Ectodermal cell (in vitro differentiated cells): ENCODE measurements at regions not wholly inside any gene's neighbourhood (a gene's known extent, or its start where the extent isn't known, plus 50 kb on each side); places are given as distances from the start of the nearest gene placed in this dataset.

Source experiments
- H3K27ac ChIP-seq: 2 replicates; pipeline ENCODE4 v1.7.0; 2013; ENCODE audit warnings: mild to moderate bottlenecking, low read depth, low read length; ENCODE audit not compliant: insufficient read depth, poor library complexity, severe bottlenecking
- H3K27me3 ChIP-seq: 2 replicates; pipeline ENCODE4 v1.7.0; 2013; ENCODE audit warnings: mild to moderate bottlenecking, low read length; ENCODE audit not compliant: insufficient read depth, control insufficient read depth, poor library complexity, severe bottlenecking
- H3K36me3 ChIP-seq: one replicate; pipeline ENCODE4 v1.7.0; 2013; ENCODE audit warnings: low read length; ENCODE audit not compliant: control insufficient read depth, insufficient read depth
- H3K4me1 ChIP-seq: one replicate; pipeline ENCODE4 v1.7.0; 2013; ENCODE audit warnings: low read length; ENCODE audit not compliant: control insufficient read depth, insufficient read depth
- H3K4me3 ChIP-seq: 2 replicates; pipeline ENCODE4 v1.7.0; 2013; ENCODE audit warnings: low read depth, low read length, control low read depth; ENCODE audit not compliant: insufficient read depth
- H3K9me3 ChIP-seq: 2 replicates; pipeline ENCODE4 v1.7.0; 2013; ENCODE audit warnings: mild to moderate bottlenecking, low read length, moderate library complexity; ENCODE audit not compliant: control insufficient read depth
- WGBS, 2 experiments: methylation state at CpG; one replicate each; pipeline ENCODE4 v1.1.7; 2013; ENCODE audit warnings: missing lambda C conversion rate in 2 of 2; 5-methylcytosine and 5-hydroxymethylcytosine counted together

DNA sequence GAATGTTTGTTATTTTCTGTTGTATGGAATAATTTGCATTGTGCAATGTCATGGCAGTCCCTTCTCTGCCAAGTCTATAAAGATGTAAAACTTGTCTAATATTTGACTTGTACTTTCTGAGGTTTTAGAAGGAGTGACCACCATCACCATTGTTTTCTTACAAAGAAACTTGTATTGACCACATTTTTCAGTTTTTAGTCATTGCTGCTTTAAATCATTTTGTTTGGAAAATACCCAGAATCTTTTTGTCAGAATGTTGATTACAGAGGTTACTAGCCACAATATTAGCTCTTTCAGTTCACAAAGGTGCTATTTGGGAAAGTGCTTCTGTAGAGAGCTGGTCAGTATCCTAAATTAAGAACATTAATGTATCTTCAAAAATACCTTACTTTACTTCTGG is 532.4 kb upstream of the GBE1 start:
- no peaks in the 10 kb centered on the region for H3K27me3 ChIP-seq
- no peaks in the 10 kb centered on the region for H3K4me1 ChIP-seq
- no peak overlapping the region for H3K27ac ChIP-seq
- H3K9me3 ChIP-seq = no peaks in the 10 kb centered on the region
- no peak overlapping the region for H3K4me3 ChIP-seq
- no peaks in the 10 kb centered on the region for H3K36me3 ChIP-seq

DNA sequence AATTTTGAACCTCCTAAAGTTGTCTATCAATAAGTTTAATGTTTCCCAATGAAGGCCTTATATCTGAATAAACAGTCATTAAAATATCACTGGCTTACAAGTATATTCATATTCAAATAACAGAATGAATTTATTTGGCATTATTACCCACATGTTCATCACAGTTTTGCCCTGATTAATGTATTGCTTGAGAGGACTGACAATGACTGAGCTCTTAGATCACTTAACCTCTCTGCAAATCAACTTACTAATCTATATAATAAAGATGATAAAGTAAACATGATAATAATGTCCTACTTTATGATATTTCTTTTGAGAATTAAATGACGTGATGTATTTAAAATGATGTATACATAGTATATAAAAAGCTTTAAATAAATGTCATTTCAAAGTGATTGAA is 532.0 kb upstream of the GBE1 start:
- no peak overlapping the region for H3K4me3 ChIP-seq
- WGBS, 2 experiments = no CpG with 5 or more reads among the region's 1 CpG
- H3K9me3 ChIP-seq = no peaks in the 10 kb centered on the region
- no peaks in the 10 kb centered on the region for H3K27me3 ChIP-seq
- no peak overlapping the region for H3K27ac ChIP-seq
- no peaks in the 10 kb centered on the region for H3K4me1 ChIP-seq
- H3K36me3 ChIP-seq = no peaks in the 10 kb centered on the region

DNA sequence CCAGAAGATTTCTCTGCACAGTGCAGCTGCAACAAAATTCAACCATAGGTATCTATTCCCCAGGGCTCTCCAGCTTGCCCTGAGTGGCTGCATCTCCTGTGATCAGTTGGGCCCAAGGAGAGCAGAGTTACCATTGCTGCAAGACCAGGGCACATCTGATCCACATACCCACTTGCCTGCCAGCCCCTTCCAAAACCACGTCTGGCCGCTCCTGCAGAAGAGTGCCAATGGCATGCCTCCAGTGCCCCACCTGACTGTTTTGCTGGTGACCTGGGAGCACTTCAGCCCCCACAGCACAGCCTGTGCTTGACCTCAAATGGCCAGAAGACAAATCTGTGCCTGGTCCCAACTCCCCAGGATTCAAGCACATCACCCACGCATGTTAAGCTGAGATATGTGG is 526.1 kb upstream of the GBE1 start:
- no peak overlapping the region for H3K27ac ChIP-seq
- no peak overlapping the region for H3K4me3 ChIP-seq
- no peaks in the 10 kb centered on the region for H3K36me3 ChIP-seq
- WGBS, 2 experiments = 91 to 95% methylated on average over 3 of the region's 3 CpGs
- H3K4me1 ChIP-seq = no peaks in the 10 kb centered on the region
- H3K27me3 ChIP-seq = no peaks in the 10 kb centered on the region
- H3K9me3 ChIP-seq = no peaks in the 10 kb centered on the region

DNA sequence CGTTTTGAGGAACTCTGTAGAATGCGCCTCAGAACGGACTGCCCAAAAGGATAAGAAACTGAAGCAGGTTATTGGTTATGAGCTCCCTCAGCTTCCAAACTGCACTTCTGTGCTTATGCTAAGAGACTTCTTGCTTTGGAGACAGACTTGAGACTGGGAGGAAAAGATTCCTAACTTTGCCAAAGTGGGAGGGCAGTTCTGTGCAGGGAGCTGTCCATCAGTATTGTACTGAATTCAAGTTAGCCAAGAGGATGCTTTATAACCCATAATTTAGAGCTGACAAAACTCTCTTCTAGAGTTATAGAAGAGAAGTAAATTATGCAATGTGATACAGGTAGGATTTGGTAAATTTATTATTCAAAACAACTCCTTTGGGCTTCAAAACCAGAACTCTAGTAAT is 519.8 kb upstream of the GBE1 start:
- no peaks in the 10 kb centered on the region for H3K9me3 ChIP-seq
- no peak overlapping the region for H3K4me3 ChIP-seq
- H3K27ac ChIP-seq = no peak overlapping the region
- no peaks in the 10 kb centered on the region for H3K27me3 ChIP-seq
- no peaks in the 10 kb centered on the region for H3K4me1 ChIP-seq
- WGBS, 2 experiments = 84 to 89% methylated on average over 3 of the region's 3 CpGs
- no peaks in the 10 kb centered on the region for H3K36me3 ChIP-seq

DNA sequence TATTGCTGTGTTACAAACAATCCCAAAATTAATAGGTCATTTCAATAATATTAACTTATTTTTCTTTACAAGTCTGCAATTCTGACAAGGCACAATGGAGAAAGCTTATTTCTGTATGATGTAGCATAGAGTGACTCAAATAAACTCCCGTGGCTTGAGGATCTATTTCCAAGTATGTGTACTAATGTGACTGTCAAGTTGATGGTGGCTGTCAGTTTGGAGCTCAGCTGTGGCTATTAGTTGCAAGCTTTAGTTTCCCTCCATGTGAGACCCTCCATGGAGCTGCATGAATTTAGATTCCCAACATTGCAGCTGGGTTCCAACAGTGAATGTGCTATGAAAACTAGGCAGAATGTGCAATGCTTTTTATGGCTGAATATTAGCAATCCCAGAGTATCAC is 515.5 kb upstream of the GBE1 start:
- H3K4me1 ChIP-seq = no peaks in the 10 kb centered on the region
- H3K27me3 ChIP-seq = no peaks in the 10 kb centered on the region
- no peak overlapping the region for H3K4me3 ChIP-seq
- H3K9me3 ChIP-seq = no peaks in the 10 kb centered on the region
- no peak overlapping the region for H3K27ac ChIP-seq
- 83% methylated on average over 1 of the region's 1 CpG for WGBS, 2 experiments
- H3K36me3 ChIP-seq = no peaks in the 10 kb centered on the region

DNA sequence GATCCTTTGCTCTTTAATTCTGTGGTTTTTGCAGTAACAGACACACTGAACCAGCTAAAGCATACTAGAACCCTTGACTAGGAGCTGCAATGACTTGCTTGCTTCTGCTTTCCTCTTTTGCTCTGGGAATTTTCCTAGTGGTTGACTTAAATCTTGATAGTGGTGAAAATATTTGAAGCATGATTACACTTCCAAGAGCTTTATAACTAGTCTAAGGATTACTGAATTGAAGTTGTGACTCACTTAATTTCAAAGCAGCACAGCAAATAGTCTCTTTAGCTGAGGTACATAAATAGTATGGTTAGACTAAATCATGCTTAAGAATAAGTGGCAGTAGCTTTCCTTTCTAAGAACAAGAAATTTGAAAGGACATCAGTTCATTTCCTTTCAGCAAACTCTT is 513.5 kb upstream of the GBE1 start:
- no peak overlapping the region for H3K27ac ChIP-seq
- no peaks in the 10 kb centered on the region for H3K9me3 ChIP-seq
- H3K4me3 ChIP-seq = no peak overlapping the region
- H3K36me3 ChIP-seq = no peaks in the 10 kb centered on the region
- no peaks in the 10 kb centered on the region for H3K27me3 ChIP-seq
- H3K4me1 ChIP-seq = no peaks in the 10 kb centered on the region

DNA sequence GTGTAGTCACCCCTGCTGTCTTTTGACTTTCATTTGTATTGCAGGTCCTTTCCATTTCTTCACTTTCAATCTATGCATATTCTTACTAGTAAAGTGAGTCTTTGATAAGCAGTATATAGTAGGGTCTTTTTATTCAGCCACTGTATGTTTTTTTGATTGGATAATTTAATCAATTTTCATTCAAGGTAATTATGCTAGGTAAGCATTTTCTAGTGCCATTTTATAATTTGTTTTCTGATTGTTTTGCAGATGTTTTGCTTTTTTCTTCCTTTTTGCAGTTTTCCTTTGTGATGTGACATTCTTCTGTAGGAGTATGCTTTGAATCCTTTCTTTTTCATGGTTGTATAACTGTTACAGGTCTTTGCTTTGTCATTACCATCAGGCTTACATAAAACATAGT is 504.3 kb upstream of the GBE1 start:
- H3K4me3 ChIP-seq = no peak overlapping the region
- no peaks in the 10 kb centered on the region for H3K36me3 ChIP-seq
- H3K27me3 ChIP-seq = no peaks in the 10 kb centered on the region
- H3K9me3 ChIP-seq = no peaks in the 10 kb centered on the region
- H3K27ac ChIP-seq = no peak overlapping the region
- no peaks in the 10 kb centered on the region for H3K4me1 ChIP-seq

DNA sequence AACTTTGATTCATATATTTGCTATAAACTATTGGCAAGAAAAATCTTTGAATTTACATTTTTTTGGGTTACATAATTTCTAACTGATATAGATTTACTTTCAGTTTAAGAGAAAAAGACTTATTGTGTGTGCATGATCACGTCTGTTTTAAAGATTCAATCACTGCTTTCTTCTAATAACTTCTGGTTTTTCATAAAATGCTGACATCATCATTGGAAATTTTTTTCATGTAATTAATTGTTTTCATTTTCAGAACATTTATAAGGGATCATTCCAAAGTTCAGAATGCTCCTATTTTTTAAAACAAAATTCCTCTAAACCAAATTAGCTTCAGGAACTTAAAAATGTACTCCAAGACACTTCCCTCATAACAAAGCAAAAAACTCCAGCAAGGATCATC is 500.7 kb upstream of the GBE1 start:
- WGBS, 2 experiments = 67% methylated on average over 1 of the region's 1 CpG; no CpG with 5 or more reads in 1 of the 2 experiments
- no peak overlapping the region for H3K4me3 ChIP-seq
- H3K27ac ChIP-seq = no peak overlapping the region
- no peaks in the 10 kb centered on the region for H3K9me3 ChIP-seq
- H3K27me3 ChIP-seq = no peaks in the 10 kb centered on the region
- H3K36me3 ChIP-seq = no peaks in the 10 kb centered on the region
- H3K4me1 ChIP-seq = no peaks in the 10 kb centered on the region

DNA sequence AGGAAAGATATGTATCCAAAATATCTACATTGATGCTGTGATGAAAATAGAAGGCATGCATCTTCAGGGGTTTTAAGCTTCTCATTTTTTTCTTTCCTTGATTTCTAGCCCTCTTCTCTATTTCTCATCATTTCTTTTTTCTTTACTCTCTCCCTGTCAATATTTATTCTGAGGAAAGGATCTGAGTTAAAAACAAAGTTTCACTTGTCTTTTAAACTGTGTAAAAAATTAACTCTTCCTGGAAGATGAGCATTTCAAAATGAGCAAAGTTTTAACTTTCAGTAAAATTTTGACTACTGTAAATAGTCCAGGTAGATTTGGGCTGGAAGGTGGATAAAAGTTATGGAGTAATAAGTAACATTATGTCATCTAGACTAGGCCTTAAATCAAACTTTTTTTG is 500.2 kb upstream of the GBE1 start:
- Histone ChIP-seq H3K36me3 (no peaks in the 10 kb centered on the region), H3K4me1 (no peaks in the 10 kb centered on the region), H3K27me3 (no peaks in the 10 kb centered on the region), H3K27ac (no peak overlapping the region), H3K4me3 (no peak overlapping the region), H3K9me3 (no peaks in the 10 kb centered on the region)

DNA sequence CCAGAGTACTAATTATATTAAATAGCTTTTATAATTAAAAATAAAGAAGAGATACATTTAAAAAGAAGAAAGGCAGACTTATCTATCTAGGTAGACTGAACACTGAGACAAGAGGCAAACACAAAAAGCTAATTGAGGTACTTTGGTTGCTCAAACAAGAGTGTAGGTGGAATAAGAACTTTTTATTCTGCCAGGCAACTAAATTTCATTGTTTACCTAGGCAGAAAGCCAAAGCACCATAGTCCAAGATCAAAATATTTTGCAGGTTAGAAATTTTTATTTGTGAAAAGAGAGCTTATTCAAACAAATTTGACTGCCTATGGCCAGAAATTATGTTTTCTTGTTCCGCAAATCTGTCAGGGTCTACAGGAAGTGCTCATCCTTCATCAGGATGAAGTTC is 499.6 kb upstream of the GBE1 start:
- Histone ChIP-seq H3K27me3 (no peaks in the 10 kb centered on the region), H3K4me3 (no peak overlapping the region), H3K27ac (no peak overlapping the region), H3K9me3 (no peaks in the 10 kb centered on the region), H3K36me3 (no peaks in the 10 kb centered on the region), H3K4me1 (no peaks in the 10 kb centered on the region)
- 89 to 97% methylated on average over 1 of the region's 1 CpG for WGBS, 2 experiments

DNA sequence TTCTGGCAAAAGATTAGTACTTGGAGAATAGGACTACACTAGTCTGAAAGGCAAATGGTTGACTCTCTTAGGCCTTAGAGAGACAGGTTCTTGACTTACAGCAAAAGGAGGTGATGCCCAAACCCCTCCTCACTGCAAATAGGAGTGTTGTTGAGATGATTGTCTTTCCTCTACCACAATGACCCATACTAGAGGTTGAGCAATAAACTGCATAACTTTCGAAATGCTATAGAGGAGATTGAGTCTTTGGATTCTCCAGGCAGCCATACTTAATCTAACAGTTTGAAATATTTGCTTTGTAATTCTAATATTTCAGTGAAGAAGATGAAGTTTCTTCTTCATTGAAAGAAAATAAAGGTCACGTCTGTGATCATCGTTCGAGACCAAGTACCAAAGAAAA is 498.5 kb upstream of the GBE1 start:
- Histone ChIP-seq H3K4me1 (no peaks in the 10 kb centered on the region), H3K9me3 (no peaks in the 10 kb centered on the region), H3K4me3 (no peak overlapping the region), H3K27me3 (no peaks in the 10 kb centered on the region), H3K27ac (no peak overlapping the region), H3K36me3 (no peaks in the 10 kb centered on the region)
- 96 to 99% methylated on average over 3 to 4 of the region's 4 CpGs for WGBS, 2 experiments
